GM21737 (cell line): ENCODE measurements at regions not wholly inside any gene's neighbourhood (a gene's known extent, or its start where the extent isn't known, plus 50 kb on each side); places are given as distances from the start of the nearest gene placed in this dataset.

Experiments used
- ATAC-seq: cut with Tn5 transposase; IDR thresholded peaks from one replicate; pipeline ENCODE4 v1.9.1; 2021; ENCODE audit warnings: mild to moderate bottlenecking, moderate library complexity; ENCODE audit not compliant: unreplicated experiment

DNA sequence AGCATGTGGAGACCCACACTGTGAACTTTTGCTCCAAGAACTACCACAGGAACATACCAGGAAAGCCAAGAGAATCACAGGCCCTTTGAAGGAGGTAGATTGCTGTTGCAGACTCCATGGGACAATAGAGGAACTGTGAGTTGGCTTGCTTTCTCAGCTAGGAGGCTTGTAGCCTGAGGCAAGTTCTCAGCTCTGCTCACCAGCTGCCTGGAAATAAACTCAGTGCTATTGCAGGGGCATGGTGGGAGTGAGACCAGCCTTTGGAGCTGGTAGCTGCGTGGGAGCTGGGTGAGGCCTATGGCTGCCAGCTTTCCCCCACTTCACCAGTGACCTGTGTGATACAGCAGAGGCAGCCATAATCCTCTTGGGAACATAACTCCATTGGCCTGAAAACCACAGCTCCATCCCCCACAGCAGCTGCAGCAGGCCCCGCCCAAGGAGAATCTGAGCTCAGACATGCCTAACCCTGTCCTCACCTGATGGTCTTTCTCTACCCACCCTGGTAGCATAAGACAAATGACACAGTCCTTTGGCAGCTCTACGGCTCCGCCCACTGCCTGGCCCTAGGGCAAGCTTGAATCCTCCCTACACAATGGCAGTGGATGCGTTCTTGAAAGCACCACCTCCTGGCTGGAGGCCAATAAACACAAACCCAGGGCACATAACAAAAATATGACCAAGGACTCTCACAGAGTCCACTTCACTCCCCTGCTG lies 389.5 kb downstream of the KIF4B start:
- ATAC-seq, result no peak

DNA sequence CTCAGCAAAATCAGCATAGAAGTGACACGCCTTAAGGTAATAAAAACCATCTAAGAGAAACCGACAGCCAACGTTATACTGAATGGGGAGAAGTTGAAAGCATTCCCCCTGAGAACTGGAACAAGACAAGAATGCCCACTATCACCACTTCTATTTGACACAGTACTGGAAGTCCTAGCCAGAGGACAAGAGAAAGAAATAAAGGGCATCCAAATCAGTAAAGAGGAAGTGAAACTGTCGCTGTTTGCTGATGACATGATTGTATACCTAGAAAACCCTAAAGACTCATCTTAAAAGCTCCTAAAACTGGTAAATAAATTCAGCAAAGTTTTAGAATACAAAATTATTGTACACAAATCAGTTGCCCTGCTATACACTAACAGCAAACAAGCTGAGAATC lies 393.3 kb downstream of the KIF4B start:
- ATAC-seq, result no peak

DNA sequence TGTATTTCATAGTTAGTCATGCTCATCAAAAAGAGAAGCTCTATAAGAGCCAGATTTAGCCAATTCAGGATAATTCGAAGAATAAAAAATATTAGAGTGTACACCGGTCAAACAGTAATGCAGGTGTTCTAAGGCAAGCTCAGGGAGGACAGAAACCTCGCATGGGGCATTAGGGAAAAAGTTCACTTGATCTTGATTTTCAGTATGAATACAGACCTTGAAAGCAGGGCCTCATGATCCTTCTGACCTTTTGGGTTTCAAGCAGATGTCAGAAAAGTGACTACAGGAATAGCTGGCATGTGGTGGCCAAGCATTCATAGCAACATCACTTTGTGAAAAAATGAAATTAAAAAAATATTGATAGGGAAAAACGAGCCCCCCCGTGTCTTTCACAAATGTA lies 394.9 kb downstream of the KIF4B start:
- ATAC-seq, result no peak

DNA sequence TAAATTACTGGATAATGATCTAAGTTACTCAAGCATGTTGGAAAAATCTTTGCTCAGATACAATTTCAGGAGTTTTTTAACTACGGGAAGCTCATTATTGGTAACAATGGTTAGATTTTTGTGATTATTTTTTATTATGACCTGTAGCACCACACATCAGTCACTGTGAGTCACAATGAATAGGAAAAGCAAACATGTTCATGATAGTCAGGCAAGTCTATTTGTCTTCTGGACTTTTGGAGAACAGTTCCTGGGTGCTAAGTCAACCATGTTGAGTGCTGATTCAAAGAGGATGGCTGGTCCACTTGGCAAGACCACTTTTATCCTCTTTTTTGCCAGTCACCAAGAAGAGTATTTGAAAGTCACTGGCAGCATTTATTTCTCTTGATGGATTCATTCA lies 403.2 kb downstream of the KIF4B start:
- no peak for ATAC-seq

DNA sequence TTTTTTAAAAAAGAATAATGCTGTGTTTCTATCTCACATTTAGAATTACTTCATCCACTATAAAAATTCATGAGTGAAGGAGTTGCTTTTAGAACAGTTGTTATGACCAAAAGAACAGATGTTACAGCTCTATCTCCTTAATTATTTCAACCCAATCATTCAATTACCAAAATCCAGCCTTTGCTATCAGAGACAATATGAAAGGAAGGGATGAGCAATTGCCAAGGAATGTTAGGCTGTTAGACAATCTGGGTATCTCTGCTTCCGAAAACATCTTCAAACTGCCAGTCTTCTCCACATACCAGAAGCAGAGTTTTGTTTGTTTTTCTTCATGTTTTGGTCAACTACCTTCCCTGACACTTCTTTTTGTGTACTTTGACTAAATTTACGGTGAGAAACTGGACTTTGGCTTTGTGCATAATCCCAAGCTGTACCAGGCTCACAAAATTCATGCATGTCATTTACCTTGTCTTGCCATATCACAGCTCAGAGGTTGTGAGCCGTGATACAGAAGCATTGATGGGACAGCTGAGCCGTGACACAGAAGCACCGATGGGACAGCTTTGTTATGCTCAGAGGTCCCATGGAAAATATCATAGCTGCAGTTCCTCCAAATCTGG lies 405.5 kb downstream of the KIF4B start:
- ATAC-seq, result no peak

DNA sequence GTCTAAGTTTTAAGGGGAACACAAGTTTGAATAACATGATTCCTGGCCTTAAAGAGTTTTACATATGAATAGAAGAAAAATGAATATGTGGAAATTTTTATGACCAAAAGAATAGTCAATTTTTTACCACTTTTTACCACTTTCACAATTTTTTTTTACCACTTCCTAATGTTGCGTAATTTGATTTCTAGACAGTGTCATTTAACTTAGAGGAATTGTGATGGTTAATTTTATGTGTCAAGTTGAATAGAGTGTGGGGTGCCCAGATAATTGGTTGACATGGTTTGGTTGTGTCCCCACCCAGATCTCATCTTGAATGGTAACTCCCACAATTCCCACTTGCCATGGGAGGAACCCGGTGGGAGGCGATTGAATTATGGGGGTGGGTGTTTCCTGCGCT lies 416.6 kb downstream of the KIF4B start:
- ATAC-seq, result no peak

DNA sequence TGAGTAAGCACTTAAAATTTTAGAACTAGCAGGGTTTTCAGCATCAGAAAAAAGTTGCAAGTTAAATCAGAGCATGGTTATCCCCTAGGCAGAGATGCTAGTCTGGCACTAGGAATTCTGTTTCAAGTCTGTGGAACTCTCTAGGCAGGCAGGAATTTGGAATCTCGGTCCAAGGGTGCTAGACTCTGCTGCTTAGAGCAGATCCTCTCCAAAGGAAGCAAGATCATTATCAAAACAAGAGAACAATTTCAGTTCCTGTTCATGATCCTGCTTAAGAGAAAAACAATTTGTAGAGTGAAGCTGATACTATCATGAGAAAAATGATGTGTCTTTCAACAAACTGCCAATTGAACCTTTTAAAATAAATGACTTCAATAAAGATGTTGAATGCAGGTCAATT lies 420.7 kb downstream of the KIF4B start:
- ATAC-seq, result no peak

DNA sequence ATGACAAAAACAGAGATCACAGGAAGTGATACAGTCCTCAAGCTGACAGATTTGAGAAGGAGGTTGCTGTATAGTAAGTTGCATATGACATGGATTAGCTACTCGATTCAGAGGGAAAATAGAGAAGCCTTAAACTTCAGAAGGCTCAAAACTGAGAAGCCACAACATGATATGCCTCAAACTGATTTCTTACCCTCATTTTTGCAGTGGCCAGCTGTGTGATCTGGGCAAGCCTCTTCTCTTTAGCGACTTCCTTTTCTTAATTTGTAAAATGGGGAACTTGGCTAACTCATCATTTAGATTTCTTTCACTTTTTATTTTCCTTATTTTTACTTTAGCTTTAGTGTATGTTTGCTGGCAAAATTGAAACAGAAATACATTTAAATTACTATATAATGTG lies 421.1 kb downstream of the KIF4B start:
- no peak for ATAC-seq

DNA sequence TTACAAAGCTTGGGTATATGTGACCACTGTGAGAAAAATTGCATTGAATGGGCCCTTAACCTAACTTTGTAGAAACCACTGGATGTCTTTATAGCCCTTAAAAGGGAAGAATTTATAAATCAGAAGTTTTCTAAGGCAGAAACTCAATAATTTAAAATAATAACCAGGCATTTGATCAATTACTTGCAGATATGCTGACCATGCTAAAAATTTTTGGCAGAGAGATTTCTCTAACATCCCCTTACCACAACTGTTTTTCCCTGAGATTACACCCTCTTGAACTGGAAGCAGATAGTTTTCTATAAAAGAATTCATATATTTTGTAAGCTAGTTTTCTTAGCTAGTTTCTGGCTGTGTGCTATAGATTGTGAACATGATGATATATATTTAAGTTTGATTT lies 428.3 kb downstream of the KIF4B start:
- no peak for ATAC-seq

DNA sequence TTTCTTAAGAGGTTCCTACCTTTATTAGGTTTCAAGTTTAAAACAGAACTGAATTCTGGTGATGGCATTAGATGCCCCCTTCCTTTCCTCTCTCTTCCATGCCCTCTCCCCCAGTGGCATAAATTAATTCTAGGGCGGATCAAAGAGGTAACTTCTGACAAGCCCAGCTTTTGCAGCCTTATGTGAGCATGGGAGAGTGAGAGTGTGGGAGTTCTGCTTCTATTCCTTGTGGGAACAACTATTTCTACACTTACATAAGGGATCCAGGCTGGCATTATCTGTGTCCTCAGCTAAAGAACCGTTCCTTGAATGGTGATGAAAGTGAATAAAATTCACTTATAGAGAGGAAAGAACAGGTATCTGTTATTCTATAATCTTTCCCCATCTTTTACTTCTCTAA lies 437.6 kb downstream of the KIF4B start:
- ATAC-seq, result no peak

DNA sequence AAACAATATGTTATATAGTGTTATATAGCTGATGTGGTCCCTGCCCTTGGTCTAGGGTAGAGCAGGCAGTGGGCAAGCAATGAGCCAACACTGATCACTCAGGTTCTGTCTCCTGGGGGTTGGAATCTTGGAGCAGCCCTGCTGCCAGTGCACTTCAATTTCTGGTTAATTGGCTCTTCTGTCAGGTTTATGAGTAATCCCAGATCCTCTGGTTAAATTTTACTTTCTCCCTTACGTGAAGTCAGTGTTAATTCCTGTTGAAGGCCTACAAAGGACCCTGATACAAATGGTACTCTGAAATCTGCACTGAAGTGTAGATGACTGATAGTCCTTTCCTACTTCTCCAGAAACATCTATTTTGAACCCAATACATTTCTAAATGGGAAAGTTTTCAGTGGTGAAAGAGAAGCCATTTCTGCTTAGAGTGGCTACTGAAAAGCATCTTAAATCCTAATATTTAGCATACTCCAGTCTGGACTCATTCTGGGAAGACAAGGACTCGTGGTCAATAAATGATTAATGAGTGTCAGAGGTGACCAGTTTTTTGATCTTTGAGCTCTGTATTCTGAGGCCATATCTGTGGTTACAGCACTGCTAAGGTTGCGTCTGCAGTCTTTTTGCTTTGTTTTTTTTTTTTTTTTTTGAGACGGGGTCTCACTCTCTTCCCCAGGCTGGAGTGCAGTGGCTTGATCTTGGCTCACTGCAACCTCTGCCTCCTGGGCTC lies 442.4 kb downstream of the KIF4B start:
- ATAC-seq, result no peak

DNA sequence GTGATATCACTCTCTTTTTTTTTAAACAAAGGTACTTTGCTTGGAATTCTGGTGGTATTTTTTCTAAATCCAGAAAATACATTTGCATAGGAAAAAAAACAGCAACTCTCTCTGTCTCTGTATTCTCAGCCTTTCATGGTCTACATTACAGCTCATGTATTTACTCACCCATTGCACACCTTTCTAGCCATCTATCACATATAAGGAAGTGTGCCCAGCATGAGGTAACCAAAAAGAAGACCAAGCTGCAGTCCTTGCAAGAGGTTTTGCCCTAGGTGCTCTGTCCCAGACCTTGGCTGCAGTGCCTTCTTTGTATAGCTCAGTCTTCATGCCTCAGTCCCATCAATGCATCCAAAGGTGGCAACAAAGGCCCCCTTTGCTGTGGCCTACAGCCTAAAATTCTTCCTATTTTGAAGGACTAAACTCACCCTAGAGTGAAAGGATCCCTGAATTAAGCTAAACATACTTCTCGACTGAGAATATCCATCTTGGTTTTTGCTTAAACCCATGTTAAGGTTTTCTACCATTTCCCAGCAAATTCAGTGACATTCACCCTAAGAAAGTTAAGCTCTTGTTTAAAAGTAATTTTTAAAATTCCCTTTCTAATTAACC lies 446.4 kb downstream of the KIF4B start:
- no peak for ATAC-seq

DNA sequence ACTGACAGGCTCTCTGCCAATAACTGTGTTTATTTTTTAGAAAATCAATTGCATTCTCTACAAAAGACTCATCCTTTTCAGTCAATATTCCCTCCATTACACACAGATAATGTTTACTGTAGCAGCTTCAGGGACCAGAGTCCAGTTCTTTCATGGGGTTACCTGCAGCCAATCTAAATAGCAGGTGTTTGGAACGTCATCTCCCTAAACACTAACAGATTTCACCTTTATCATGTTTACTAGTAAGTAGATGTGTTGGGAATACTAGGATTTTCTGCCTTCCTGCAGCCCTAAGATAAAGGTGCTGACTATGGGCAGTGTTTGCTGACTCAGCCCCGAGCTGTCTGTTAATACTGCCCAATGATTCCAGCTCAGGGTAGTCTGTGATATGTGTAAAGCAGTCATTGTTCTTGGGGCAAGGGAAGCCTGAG lies 447.0 kb downstream of the KIF4B start:
- ATAC-seq, result no peak

DNA sequence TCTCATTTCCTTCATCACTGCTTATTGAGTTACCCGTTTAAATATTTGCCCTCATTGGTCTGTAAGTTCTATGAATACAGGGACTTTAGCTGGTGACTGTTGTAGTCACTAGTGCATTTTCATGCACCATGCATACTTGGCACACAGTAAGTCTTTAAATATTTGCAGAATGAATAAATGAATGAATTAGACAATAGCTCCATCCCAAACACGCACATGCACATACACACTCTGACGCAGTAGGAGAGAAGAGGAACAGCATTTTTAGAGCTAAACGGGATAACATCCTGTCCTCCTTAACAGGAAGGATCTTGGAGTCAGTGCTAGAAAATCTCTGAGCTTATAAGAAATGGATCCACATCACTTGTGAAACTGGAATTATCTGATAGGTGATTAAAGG lies 447.7 kb downstream of the KIF4B start:
- ATAC-seq, result no peak

DNA sequence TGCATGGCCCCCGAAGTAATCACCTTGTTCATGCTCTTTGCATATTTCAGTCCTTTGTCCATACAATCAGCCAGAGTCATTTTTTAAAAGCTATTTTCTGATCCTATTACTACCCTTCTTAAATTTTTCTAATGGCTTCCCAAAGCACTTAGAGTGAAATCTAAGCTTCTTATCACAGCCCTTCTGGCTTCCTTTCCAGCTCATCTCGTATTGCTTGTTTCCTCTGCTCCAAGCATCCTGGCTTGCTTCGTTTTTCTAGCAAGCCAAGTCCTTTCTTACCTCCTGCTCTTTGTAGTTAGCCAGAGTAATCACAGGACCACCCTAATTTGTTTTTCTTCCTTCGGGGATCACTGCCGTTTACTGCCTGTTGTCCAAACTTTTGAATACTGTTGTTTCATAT lies 453.3 kb downstream of the KIF4B start:
- no peak for ATAC-seq

DNA sequence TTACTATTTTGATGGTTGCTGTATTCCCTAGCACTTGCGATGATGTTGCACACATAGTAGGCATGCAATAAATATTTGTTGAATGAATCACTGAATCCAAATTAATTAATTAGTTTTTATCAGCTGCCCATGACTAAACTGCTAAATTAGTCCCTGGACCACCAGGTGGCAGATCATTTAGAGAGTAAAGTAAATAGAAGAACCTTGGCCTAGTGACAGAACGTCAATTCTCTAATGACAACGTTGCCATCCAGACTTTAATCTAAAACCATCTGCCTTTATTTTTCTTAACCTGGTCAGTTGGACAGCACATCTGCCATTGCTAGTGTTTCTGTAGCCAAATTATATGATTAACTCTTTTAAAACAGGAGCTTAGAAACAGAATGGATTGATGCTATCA lies 457.5 kb downstream of the KIF4B start:
- ATAC-seq, result no peak

DNA sequence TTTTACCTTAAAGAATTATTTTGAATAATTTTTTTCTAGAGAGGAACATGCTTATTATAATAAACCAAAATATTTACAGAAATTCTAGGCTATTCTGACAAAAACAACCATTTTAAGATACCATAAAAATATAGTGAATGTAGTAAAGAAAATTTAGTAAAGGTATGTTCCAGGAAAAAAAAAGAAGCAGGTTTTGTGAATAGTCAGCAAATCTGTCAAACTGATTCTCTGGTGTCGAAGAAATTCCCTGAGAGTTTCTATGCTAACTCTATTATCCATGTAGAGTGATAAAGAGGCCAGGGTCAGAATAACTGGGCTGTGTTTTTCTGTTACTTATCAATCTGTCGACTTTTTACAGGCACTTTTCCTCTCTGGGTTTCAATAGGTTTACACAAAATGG lies 459.2 kb downstream of the KIF4B start:
- no peak for ATAC-seq

DNA sequence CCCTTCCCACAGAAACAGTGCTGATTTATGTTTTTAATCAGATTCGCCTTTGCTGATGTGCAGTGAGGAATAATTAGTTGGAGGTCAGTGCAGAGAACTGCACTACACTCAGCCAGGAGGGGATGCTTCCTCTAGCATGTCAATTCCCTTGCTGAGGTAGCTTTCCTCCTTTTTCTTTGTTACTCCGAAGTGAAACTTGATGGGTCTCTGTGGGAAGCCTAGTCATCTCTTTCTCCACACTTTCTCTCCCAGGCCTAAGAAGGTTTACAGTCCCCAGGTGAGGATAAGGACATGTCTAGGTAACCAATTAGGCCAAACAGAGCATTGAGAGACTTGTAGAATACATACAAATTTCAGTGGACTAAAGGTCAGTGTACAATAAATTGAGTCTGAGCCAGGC lies 461.8 kb downstream of the KIF4B start:
- no peak for ATAC-seq

DNA sequence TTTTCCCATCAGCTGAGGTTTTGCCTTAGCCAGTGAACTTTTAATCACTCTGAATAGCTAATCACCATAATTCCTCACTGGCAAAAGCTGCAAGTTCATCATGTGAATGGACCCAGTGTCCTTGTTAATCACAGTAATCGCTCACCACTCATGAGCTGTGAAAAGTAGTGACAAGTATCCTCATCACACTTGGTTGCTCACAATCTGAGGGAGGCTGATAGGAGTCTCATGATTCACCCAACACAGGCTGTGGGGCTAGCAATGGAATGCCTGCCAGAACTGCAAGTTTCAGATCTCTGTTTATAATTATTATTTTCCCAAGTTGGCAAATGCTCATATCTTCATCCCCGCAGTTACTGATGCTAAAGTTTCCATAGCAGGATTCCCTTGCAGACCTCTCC lies 467.2 kb downstream of the KIF4B start:
- ATAC-seq, result no peak

DNA sequence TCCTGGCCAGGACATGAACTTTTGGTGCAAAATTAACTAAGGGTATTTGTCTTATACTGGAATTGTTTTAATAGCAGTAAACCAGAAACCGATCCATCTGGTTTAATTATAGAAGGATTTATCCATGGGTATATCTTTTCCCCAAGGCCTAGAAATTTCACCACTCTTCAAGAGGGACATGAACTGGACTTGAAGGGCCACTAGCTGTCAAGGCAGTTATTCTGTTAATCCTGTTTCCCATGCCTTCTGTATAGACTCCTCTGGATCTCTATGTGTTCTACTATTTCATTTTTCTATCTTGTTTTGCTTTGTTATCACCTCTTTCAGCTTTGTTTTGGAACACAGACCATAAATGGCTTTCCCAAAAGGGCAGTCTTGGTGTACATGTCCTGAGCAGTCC lies 467.6 kb downstream of the KIF4B start:
- no peak for ATAC-seq

DNA sequence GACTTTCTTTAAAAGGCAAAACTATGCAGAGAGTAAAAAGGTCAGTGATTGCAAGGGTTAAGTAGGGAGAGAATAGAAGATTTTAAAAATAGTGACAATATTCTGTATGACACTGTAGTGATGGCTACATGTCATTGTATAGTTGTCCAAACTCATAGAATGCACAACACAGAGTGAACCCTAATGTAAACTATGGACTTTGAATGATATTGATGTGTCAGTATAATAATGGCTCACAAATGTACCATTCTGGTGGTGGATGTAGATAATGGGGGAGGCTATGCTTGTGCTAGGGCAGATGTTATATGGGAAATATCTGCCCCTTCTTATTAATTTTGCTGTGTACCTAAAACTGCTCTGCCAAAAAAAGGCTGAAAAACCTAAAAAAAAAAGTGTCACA lies 468.9 kb downstream of the KIF4B start:
- ATAC-seq, result no peak

DNA sequence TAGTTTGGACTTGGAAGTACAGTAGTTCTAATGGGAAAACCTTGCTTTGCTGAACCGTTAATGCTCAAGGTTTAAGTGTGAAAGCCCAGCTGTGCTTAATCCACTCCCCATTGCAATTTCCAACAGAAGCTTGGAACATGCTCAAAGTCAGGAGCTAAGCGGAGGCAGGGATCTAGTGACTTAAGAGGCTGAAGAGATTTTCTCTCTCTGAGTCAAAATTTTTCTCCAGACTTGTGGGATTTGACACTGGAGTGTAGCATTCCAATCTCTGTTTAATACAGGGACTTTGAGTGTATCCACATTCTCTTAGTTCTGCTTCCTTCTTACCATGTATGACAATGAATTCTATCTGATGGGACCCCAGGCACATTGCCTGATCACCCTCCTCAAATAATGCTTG lies 471.8 kb downstream of the KIF4B start:
- no peak for ATAC-seq
